GM18909 (cell line): ENCODE measurements at regions not wholly inside any gene's neighbourhood (a gene's known extent, or its start where the extent isn't known, plus 50 kb on each side); places are given as distances from the start of the nearest gene placed in this dataset.
A peak's percentile ranks its signal among the peaks of the same experiment; 100 is the strongest.

Experiments used
- ATAC-seq: cut with Tn5 transposase; IDR thresholded peaks from one replicate; pipeline ENCODE4 v1.9.1; 2021; ENCODE audit warnings: mild to moderate bottlenecking; ENCODE audit not compliant: unreplicated experiment, poor library complexity

DNA sequence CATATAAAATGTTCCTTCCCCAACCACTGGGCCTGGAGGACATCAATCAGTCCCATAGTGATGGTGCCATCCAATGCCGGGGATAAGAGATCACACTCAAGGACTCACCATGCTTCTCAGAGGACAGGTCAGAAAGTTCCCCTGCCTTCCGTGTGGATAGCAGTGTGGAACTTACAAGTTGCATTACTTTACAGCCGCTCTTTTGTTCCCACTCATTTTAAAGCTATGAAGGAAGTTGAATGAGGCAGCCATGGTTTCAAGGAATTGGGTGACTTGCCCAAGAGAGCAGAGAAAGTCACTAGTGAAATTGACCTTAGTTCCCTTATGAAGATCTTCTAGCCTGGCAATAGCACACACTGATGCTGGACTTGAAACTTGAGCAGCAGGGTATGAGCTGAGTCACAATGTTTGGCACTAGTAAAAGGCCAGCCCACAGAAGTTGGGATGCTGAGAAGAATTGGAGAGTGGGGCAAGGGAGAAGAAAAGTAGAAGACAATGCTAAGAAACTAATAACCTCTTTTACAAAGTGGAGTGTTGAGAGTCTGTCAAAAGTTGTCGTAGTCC lies 78.7 kb downstream of the CXCL12 start:
- ATAC-seq: no peak

DNA sequence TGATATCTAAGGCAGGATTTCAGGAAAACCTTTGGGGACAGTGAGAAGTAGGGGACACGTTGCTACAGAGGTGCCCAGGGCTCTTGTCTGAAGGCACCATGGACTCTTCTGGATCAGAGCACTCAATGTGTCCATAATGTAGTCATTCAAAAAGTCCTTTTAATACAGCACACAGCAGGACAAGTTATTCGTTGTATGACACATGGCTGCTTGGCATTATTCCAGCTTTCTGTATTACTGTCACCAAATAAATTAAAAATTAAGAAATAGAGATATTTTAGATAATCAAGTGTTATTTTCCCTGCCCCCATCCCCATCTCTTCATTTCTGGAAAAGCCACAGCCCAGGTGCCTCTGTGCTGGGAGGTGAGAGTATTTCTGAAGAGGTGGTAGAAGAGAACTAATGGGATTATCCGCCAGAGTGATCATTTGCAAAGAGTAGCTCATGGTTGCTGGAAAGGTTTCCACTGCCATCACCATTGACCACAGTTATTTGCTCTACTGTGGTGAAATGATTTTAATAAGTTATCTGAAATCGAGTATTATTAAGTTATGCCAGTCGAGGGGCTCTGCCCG lies 83.0 kb downstream of the CXCL12 start:
- ATAC-seq: no peak

DNA sequence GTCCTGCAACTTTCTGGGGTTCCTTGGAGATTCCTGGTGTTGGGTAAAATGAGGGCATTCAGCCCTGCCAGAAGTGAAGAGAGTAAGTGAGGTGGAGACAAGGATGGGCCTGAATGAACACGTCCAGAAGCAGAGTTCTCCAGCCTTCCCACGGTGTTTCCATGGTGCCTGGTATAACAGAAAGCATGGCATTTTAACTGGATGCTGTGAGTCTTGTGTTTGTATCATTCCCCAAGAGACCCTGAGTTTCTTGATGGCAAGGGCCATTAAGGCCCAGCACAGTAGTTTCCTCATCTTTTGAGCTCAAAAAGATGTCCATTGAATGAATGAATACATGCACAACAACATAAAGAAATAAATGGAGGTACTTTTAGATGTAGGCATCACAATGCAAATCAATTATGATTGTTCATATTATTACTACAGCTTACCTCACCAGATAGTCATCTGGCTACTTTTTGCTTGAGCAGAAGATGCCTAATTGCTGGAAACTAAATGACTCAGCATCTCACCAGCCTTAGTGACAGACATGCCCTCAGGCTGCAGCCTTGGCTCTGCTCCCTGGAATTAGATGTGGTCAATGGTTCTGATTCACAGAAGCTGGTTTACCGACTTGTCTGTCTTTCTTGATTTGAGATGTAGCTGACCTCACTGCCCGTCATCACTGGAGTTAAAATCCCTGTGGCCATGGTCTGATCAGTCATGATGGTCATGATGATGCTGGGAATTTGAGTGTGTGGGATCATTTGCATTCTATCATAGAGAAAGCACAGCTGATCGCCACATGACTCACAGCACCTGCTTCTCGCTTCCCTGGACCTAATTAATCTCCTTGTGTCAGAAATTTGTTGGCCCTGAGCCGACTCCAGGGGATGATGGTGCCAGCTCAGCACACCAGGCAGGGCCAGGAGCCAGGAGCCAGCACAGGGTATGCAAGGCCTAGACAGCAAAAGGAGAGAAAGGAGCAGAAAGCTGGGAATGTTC lies 83.9 kb downstream of the CXCL12 start:
- ATAC-seq: peak; percentile 74

DNA sequence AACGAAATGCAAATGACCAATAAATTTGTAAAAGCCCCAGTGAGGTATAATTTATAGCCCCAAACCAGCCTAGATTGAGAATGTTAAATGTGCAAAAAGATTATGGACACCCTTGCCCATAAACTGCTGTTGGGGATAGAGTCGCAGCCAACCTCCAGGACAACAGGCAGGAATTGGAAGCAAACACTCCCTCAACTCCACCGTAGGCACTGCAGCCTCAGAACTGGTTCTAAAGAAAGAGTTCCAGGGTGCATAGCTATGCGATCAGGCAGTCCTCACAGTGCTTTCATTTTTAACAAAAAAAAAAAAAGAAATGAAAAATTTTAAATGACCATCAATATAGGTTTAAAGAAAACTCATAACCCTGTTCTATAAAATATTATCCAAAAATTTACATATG lies 86.2 kb downstream of the CXCL12 start:
- no peak for ATAC-seq

DNA sequence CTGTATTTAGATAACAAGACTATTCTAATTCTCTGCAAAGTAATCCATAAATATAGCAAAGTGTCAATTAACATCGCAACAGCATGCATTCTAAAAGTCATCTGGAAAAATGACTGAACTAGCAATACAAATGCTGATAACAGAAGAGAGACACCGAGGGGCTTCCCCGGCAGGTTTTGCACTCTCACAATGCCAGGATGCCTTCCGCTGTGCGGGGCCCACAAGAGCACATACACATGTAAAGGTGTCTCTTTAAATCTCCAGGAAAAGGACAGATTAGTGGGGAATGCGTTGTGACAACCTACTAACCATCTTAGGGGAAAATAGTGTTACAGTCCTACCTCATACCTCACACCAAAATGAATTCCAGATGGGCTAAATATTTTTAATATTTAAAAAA lies 86.9 kb downstream of the CXCL12 start:
- ATAC-seq: no peak

DNA sequence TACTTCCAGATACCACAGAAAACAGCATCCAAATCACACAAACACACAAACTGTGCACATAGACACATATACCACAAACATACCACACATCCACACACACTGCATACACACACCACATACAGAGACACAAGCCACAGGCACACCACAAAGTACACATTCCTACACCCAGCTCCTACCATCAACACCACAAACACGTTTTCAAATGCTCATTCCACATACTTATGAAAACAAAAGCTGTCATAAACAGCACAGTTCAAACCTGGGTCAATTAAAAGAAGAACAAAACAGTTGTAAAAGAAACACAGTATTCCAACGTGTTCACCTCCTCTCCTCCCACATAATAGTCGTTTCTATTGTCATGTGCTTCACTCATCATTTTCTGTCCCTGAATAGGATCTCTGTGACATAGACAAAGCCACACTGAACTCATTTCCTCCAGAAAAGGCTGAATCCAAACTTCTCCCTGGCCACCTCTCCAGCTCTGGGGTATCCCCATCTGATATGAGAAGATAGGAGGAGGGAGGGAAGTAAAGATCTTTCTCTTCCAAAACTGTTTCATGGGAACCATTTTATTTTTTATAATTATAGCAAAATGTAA lies 89.2 kb downstream of the CXCL12 start:
- ATAC-seq: no peak

DNA sequence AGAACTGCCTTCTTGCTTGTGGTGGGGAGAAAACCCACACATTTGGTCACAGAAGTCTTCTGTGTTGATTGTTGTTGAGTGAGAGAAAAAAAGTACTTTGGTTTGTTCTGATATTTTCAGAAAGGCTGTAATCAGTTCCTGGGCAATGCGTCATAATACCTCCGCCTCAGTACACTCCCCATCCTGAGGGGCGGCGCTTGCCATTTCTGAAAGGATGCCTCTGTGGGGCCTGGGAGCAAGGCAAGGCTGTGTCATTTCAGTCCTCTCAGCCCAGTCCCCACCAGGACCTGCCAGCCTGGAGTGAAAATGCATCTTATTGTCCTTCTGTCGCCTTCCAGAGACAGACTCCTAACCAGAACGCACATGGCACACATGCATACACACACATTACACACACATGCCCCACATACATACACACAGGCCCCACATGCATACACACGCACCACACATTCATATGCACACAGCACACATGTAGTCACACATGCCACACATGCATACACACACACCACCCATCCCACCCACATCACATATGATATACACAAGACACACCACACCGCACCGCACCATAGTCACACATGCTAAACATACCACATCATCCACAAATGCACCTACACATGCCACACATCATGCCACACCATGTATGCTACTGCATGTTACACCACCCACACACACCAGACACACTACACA lies 90.0 kb downstream of the CXCL12 start:
- ATAC-seq: no peak

DNA sequence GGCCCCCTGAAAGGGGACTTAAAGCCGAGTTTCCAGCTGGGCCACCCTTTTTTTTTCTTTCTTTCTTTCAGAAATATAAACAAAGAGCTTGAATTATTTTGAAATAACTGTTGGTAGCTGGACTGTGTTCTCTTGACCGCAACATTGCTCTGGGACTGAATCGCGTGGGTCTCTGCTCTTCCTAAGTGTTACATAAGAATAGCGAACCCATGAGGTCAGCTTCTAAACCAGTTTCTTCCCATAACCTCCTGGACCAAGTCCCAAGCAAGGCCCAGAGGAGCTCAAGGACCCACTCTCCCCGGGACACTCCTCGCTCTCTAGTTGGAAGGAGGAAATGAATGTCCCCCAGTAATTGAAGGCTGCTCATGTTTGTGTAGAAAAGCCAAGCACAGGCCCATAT lies 91.1 kb downstream of the CXCL12 start:
- ATAC-seq: no peak

DNA sequence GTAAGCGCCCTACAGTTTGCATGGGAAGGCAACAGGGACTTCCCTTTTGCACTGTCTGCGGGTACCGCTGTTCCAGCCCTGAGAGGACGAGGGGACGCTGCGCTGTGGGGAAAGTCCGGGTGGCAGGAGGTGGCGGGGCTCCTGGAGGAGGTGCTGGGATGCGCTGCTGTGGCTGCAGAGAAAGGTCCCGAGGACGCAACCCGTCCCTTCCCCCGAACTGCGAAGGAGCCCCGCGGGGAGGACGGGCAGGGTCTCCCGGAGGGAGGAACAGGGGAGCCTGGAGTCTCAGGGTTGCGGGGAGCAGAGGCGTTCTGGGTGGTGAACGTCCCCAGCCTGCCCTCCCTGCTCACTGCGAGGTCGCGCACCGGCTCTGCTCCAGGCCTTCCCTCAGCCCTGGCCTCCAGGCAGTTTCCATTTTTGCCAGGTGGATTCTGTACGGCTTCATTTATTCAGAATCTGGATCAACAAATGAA lies 91.6 kb downstream of the CXCL12 start:
- no peak for ATAC-seq

DNA sequence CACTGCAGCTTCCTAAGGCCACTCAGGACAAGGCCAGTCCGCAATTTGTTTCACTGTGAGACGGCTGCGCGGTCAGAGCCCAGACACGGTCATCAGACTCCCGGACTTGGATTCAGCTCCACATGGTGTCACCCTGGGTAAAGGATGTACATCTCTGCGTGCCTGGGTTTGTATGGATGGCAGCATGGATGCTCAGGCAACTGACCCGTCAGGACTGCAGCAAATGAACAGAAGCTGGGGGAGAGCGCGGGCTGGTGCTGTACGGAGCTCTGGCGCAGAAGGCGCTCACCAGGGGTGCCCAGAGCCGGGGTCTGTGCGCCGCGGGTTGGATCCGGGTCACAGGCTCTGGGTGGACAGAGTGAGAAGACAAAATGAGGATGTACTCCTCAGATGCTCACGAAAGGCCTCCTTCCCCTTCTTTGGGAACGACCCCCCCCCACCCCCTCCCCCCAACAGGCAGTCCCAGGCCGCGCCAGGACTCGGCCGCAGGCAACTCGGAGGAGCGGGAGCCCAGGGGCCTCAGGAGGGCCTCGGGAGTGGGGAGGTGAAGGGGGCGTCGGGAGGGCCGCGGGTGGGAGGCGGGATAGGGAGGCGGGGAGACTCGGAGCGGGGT lies 92.4 kb downstream of the CXCL12 start:
- ATAC-seq: no peak

DNA sequence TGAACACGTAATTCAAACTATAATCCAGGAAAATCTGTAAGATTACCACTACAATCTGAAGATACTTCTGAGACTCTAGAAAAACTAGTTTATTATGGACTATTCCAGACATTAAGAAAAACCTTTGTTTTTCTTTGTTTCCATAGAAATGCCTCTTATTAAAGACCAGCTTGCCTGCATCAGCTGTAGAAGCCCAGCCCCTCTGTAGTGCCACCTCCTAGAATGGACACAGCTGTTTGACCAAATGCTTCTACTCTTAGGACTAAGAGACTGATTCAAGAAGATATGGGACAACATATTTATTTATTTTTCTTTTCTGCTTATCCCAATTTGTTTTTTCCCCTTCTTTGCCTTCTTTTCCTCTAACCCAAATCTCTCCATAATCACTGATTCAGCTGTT lies 93.8 kb downstream of the CXCL12 start:
- ATAC-seq: no peak

DNA sequence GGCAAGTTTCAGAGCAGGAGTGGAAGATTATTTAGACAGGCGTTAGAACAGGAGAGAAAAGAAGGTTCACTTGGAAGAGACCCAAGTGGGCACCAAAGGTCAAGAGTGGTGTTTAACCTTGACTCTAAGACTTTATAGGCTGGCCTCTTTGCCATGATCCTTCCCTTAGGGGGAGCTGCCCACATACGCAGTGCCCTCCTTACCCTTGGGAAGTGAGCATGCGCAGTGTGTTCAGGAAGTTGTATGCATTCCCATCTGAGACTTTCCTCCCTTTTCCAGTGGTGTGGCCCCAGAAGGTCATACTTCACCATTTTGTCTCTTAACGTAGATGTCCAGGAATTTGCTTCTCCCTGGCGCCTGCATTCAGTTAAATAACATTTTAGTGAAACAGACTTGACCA lies 95.8 kb downstream of the CXCL12 start:
- ATAC-seq: no peak

DNA sequence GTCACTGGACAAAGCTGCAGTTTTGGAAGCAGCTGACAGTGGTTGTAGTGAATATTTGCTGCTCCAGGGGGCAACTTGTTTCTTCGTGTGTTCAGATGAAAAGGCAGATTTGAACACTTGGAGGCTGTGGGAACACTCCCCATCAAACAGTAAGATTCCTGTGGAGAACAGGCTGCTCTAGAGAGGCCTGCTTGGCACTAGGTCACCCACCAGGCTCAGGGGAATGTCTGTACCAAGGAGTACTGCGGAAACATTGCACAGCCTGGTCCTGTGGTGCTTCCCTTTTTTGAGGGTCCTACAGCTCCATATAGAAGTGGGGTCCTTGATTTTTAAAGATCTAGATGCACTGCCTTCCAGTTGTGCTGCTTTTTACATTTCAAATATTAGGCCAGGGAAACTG lies 97.5 kb downstream of the CXCL12 start:
- no peak for ATAC-seq

DNA sequence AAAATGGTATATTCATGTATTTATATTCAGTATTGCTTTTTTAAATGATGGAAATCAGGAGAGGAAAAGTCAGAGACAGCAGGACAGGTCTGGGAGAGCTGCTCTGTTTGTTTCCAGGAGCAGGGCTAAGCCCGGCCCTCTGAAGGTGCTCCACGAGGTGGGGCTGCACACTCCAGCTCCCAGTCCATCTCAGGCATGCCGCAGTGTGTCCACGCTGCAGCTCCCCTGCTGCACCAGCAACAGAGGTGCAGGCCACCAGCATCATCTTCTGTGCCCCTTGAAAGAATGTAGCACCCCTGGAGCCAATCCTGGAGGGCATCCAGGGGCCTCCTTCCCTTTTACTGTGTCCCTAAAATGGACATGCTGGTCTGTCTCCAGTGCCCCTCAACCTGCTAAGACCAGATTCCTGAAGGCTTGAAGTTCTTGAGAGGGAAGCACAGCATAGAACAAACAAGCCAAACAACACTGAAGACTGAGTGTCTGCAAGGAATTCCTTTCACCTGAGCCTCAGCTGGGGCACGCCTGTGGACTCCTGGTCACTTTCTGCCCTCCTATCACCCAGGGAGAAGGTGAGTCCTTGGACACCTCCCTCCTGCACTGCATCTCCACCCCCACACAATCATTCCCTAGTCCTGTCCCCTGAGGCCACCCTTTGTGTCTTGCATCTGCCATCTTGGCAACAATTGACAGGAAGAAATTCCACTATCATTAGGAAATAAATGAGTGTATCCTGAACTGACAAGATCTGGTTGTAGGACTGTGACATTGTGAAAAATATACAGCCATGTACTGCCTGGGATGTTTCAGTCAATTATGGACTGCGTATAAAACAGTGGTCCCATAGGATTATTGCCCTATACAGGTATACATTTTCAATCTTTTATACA lies 100.5 kb downstream of the CXCL12 start:
- ATAC-seq: no peak

DNA sequence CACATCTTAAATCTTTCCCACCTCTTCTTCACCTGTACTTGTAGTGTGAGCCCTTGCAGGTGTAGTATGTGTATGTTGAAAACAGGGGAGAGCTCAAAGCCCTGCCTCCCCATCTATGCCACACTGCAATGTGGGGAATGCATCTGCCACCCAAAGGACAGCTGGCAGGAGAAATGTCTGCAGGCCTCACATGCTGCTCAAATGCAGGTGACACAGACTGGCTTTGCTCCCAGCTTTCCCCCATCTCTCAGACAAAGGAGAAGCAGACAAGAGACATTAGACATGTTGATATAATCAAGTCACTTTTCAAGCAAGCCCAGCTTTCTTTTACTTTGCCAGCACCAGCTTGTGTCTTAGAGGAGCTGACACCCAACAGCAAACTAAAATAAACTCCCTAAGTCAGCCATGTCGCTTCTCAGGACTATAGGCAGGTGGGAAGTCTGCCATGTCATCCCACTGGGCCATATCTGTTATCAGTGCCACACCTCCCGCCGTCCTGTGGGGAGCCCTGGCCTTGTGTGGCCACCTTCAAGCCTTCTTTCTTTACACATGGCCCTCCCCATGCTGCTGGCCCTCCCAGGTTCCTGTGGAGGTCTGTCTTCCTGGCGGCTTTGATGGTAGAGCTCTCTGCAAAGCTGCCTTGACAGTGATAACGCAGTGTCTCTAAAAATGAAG lies 102.1 kb downstream of the CXCL12 start:
- no peak for ATAC-seq

DNA sequence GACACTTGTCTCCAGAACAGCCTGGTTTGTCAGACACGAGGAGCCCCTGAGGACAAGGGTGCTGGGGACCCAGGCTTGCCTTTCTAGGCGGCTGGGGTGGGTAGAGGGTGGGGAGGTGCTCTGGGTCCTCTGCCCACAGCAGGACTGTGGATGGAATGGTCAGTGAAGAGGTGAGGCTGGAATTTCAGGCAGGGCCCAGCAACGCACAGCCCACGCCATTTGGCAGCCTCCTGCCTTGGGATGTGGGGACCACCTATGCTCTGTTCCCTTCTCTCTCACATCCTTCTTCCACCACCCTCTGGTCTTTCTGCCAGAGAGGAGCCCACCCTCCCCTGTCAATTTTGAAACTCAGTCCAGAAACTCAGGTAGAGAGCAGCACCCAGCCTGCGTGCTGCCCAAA lies 103.2 kb downstream of the CXCL12 start:
- no peak for ATAC-seq

DNA sequence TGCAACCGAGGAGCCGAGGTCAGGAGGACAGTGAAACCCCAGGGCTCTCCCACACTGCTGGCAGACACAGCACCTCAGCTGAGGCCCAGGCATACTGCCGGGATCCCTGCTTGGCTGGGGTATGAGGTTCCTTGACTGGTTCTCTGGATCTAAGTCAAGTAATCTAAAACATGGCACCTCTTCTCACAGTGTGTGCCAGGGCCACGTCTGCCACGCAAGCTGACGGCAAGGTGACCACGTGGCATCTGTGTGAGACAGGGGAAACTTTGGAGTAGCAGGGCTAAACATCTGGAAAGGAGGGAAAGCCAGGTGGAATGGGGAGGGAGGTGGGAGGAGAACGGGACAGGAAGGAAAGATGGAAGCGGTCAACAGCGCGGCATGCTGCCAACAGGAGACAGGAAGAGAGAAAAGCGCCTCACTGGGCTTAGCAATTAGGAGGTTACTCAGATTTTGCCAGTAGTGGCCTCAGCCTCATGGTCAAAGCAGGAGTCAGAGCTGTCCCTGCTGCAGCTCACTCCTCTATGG lies 103.7 kb downstream of the CXCL12 start:
- ATAC-seq: no peak
